Activated CD4-positive, alpha-beta T cell treated with anti-CD3 and anti-CD28 coated beads for 24 hours (primary cell): ENCODE measurements at regions not wholly inside any gene's neighbourhood (a gene's known extent, or its start where the extent isn't known, plus 50 kb on each side); places are given as distances from the start of the nearest gene placed in this dataset.

Source experiments
- DNase-seq, 2 donors: peaks; one replicate each; pipeline ENCODE4 v3.0.0-alpha.2; 2020; ENCODE audit warnings: low read depth in 2 of 2

DNA sequence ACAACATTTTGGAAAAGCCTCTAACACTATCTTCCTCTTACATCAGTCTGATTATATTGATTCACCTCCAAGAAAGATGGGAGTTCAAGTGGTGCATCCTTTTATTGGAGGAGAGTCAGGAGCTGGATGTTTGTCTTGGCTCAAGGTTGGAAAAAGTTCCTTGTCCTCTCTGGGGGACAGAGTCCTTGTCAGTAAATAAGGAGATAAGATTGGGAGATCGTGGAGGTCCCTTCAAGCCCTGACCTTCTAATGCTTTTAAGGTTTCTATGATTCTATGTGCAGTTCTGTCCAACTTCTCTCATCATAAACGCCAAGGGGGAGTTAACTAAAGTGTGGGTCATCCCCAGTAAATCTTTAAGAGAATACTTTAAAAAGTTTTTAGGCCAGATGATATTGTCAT, 60.9 kb upstream of the CCBE1 start:
- DNase-seq, result no peak

GRCh38 chr18:59752666-59753065, 55.4 kb upstream of the CCBE1 start:
- no peak for DNase-seq

DNA sequence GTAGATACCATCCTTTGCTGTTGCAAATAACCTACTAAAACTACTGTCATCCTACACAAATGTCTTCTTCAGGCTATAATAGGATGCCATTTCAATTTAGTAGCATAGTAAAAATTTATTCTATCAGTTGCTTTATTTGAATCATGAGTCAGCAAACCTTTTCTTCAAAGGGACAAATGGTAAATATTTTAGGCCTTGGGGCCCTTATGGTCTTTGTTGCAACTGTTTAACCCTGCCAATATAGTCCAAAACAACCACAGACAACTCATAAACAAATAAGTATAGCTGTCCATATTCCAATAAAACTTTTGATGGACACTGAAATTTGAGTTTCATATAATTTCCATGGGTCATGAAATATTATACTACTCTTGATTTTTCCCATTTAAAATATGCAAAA, 54.0 kb upstream of the CCBE1 start:
- DNase-seq, result no peak

- no peak for DNase-seq
Observed at GRCh38 chr18:59748628-59749360, 51.6 kb upstream of the CCBE1 start.
